ENCODE measurements at regions not wholly inside any gene's neighbourhood (a gene's known extent, or its start where the extent isn't known, plus 50 kb on each side); places are given as distances from the start of the nearest gene placed in this dataset.
"Not testable (repeated sequence)": the region's sequence is repeated elsewhere in the genome, so short reads cannot be mapped to it uniquely, and the experiment has no call there.

- Histone ChIP-seq H3K9me3 (no peaks in the 10 kb centered on the region), H3K4me1 (no peaks in the 10 kb centered on the region), H3K4me3 (no peak overlapping the region), H3K36me3 (no peaks in the 10 kb centered on the region), H3K27me3 (no peaks in the 10 kb centered on the region), H3K27ac (no peak overlapping the region)
- intact Hi-C loops (cut with DNase I) = no loop called here
- WGBS (ENCODE audit: insufficient coverage, low coverage, low lambda C conversion rate, missing lambda C conversion rate) = 9% methylated on average over 1 of the region's 1 CpG
- no peak for DNase-seq
- no peak for ATAC-seq
- no peak for TF ChIP-seq CTCF (IDR thresholded peaks at IDR 0.05)
- no peak for TF ChIP-seq POLR2A (IDR thresholded peaks at IDR 0.05)
Measured at GRCh38 chr5:165030971-165031370, 1525.6 kb downstream of the MAT2B start.

DNA sequence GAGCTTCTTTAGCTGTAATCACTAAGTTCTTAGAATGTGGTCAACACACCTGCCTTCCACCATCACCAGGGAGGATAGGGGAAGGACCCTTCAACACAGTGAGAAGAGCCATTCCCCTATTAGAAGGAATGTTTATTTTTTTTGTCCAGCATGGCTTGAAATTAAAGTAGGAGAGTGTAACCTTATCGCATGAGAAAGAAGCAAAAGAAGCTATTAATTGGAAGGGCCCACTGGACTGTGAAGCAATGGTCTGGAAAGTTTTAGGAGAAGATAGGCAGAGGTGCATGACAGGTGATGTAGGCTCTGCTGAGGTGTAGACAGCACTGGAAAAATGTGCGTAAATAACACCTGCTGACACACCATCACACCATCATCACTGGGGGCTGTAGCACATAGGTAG is 1526.0 kb downstream of the MAT2B start:
- Histone ChIP-seq H3K27ac (no peak overlapping the region), H3K9me3 (no peaks in the 10 kb centered on the region), H3K4me1 (no peaks in the 10 kb centered on the region), H3K4me3 (no peak overlapping the region), H3K36me3 (no peaks in the 10 kb centered on the region), H3K27me3 (no peaks in the 10 kb centered on the region)
- DNase-seq (no peak), ATAC-seq (no peak)
- 70% methylated on average over 2 of the region's 2 CpGs for WGBS (ENCODE audit: insufficient coverage, low coverage, low lambda C conversion rate, missing lambda C conversion rate)
- no peak for TF ChIP-seq POLR2A (IDR thresholded peaks at IDR 0.05)
- no peak for TF ChIP-seq CTCF (IDR thresholded peaks at IDR 0.05)
- intact Hi-C loops (cut with DNase I) = no loop called here

- Histone ChIP-seq H3K4me3 (no peak overlapping the region), H3K27me3 (no peaks in the 10 kb centered on the region), H3K36me3 (no peaks in the 10 kb centered on the region), H3K4me1 (no peaks in the 10 kb centered on the region), H3K27ac (no peak overlapping the region), H3K9me3 (no peaks in the 10 kb centered on the region)
- no peak for TF ChIP-seq POLR2A (IDR thresholded peaks at IDR 0.05)
- TF ChIP-seq CTCF (IDR thresholded peaks at IDR 0.05) = no peak
- 38% methylated on average over 1 of the region's 1 CpG for WGBS (ENCODE audit: insufficient coverage, low coverage, low lambda C conversion rate, missing lambda C conversion rate)
- intact Hi-C loops (cut with DNase I) = no loop called here
- DNase-seq (no peak), ATAC-seq (no peak)
Measured at GRCh38 chr5:165035520-165035919, 1530.1 kb downstream of the MAT2B start.

DNA sequence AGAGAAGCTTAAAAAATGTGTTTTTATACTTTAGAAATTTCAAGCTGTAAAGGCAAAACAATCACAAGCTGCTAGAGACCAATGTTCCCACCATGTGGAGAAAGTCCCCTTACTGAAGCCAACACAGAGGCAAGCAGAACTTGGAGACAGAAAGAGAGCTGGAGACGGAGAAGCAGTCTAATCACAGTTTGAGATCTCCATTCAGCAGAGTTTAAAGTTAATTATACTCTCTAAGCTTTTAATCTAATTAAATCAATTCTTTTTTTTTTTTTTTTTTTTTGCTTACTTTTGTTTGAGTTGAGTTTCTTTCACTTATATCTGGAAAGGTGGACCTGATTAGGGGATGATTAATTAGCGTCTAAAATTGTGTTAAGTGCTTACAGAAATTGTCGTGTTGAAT is 1534.3 kb downstream of the MAT2B start:
- TF ChIP-seq POLR2A (IDR thresholded peaks at IDR 0.05) = no peak
- TF ChIP-seq CTCF (IDR thresholded peaks at IDR 0.05) = no peak
- WGBS (ENCODE audit: insufficient coverage, low coverage, low lambda C conversion rate, missing lambda C conversion rate) = 45% methylated on average over 3 of the region's 3 CpGs
- Histone ChIP-seq H3K27me3 (no peaks in the 10 kb centered on the region), H3K4me3 (no peak overlapping the region), H3K36me3 (no peaks in the 10 kb centered on the region), H3K9me3 (no peaks in the 10 kb centered on the region), H3K4me1 (no peaks in the 10 kb centered on the region), H3K27ac (no peak overlapping the region)
- ATAC-seq (no peak), DNase-seq (no peak)
- intact Hi-C loops (cut with DNase I) = no loop called here

GRCh38 chr5:165045941-165046340 is 1540.5 kb downstream of the MAT2B start:
- H3K4me3 ChIP-seq; H3K27ac ChIP-seq; DNase-seq; intact Hi-C loops (cut with DNase I); H3K36me3 ChIP-seq; H3K9me3 ChIP-seq; ATAC-seq; H3K27me3 ChIP-seq; H3K4me1 ChIP-seq: not testable (repeated sequence)
- WGBS (ENCODE audit: insufficient coverage, low coverage, low lambda C conversion rate, missing lambda C conversion rate) = 59% methylated on average over 3 of the region's 7 CpGs
